A549 (cell line): ENCODE measurements at regions not wholly inside any gene's neighbourhood (a gene's known extent, or its start where the extent isn't known, plus 50 kb on each side); places are given as distances from the start of the nearest gene placed in this dataset.

Experiments
- CEBPB ChIP-seq, 2 experiments: fragments of >200 bp in 1 of 2; sonication (Bioruptor Twin) in 1 of 2; formaldehyde crosslinking in 1 of 2; IDR thresholded peaks; 2 replicates each; pipeline ENCODE4 v1.6.1; 2012 to 2016
- EP300 ChIP-seq, 2 experiments: fragments of >200 bp; sonication (Bioruptor Twin); formaldehyde crosslinking; IDR thresholded peaks; 2 replicates in 1 of 2; 3 replicates in 1 of 2; pipeline ENCODE4 v1.6.1; 2016 to 2017
- MAZ ChIP-seq: fragments of 150-350 bp; IDR thresholded peaks from 2 replicates; pipeline ENCODE4 v1.6.1; 2014; ENCODE audit warnings: antibody characterized with exemption, low read depth, low read length, borderline replicate concordance
- POLR2A ChIP-seq: IDR thresholded peaks from 2 replicates; pipeline ENCODE4 v1.6.1; 2012; ENCODE audit warnings: mild to moderate bottlenecking, low read length
- RAD21 ChIP-seq, 2 experiments: fragments of >200 bp in 1 of 2; sonication (Bioruptor Twin) in 1 of 2; formaldehyde crosslinking in 1 of 2; IDR thresholded peaks in 1 of 2; conservative IDR thresholded peaks in 1 of 2; 2 replicates in 1 of 2; 3 replicates in 1 of 2; pipeline ENCODE4 v1.6.1; 2012 to 2018; ENCODE audit warnings: inconsistent platforms in 1 of 2
- RNF2 ChIP-seq: fragments of 200-600 bp; sonication (generic); IDR thresholded peaks from 2 replicates; pipeline ENCODE4 v1.6.1; 2016; ENCODE audit warnings: low read depth, mild to moderate bottlenecking, antibody characterized with exemption, moderate library complexity, borderline replicate concordance
- TF ChIP-seq, protein P1 (sequence below): fragments of >200 bp; sonication (Bioruptor Twin); formaldehyde crosslinking; IDR thresholded peaks from 3 replicates; pipeline ENCODE4 v1.5.1; 2016

DNA sequence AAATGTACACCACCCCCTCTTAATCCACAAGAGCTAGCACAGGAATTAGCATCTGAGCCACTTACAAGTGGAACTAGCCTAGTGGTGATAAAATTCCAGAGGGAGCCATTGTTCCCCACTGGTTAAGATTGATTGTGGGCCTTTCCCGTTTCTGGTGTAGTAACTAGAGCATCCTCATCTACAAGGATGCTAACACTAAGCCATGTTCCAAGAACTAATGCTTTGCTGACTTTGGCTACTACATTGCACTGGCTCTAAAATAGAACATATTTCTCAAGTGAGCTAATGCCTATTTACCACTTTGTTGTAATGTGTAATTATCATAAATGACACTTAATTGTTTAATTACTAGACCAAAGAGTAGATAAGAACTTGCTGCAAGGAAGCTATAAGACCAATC, 143.7 kb downstream of the FZD1 start:
- TF ChIP-seq RNF2 (no peak), CEBPB (IDR thresholded peaks at IDR 0.05) (no peak), EP300 (IDR thresholded peaks at IDR 0.05) (no peak), POLR2A (no peak), RAD21 (conservative IDR thresholded peaks at IDR 0.05 in 1 of 2, IDR thresholded peaks at IDR 0.05 in 1 of 2) (no peak), MAZ (no peak)
- TF ChIP-seq, protein P1, sequence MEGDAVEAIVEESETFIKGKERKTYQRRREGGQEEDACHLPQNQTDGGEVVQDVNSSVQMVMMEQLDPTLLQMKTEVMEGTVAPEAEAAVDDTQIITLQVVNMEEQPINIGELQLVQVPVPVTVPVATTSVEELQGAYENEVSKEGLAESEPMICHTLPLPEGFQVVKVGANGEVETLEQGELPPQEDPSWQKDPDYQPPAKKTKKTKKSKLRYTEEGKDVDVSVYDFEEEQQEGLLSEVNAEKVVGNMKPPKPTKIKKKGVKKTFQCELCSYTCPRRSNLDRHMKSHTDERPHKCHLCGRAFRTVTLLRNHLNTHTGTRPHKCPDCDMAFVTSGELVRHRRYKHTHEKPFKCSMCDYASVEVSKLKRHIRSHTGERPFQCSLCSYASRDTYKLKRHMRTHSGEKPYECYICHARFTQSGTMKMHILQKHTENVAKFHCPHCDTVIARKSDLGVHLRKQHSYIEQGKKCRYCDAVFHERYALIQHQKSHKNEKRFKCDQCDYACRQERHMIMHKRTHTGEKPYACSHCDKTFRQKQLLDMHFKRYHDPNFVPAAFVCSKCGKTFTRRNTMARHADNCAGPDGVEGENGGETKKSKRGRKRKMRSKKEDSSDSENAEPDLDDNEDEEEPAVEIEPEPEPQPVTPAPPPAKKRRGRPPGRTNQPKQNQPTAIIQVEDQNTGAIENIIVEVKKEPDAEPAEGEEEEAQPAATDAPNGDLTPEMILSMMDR = no peak
